ENCODE measurements at regions not wholly inside any gene's neighbourhood (a gene's known extent, or its start where the extent isn't known, plus 50 kb on each side); places are given as distances from the start of the nearest gene placed in this dataset.

DNA sequence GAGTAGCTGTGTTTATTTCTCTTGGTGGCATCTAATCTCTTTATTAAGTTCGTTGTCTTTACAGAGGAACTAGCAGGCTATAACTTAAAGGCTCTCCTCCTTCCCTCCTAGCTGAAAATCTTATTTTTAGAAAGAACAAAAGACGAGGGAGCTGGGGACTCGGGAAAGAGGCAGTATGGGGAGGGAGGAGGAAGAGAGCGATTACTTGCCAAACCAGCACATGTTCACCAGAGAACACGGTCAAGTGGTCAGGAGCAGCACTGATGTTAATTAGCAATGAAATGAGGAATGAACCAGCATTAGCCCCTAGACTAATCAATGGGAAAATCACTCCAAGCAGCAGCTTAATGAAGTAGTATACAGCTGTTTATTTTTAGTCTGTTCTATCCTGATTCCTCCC, 171.3 kb upstream of the ESRRG start:
- intact Hi-C loops (cut with DNase I): no loop called here
- DNase-seq: no peak

DNA sequence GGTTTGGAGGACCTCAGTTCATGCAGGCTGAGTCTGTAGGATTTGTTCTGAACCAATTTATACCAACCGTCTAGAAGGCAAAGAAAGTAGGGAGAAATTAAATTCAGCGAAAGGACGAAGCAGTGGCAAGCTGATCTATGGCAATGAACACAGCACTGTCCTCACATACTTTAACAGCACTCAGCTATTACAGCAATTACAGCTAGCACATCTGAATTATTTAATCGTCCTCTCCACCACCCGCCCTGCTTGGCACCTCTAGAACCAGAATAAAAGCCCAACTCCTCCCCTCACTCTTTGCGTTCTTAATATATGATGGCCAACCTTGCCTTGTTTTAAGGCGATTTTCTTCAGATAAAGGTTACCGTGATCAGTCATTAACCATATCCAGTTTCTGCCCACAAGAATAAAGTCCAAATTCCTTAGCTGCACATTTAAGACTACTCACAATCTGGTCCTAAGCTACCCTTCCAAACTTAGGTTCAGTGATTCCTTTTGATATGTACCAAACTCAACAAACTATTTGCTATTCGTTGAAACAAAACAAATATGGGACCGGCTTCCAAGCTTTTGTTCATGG, 169.4 kb upstream of the ESRRG start:
- 81 to 86% methylated on average over 10 of the region's 10 CpGs for WGBS, 2 donors
- Histone ChIP-seq H3K4me1 (ENCODE audit: control insufficient read depth in 1 of 2, insufficient read depth in 2 of 2, low read length in 2 of 2) (no peaks in the 10 kb centered on the region), H3K27ac (ENCODE audit: low read depth in 1 of 2, low read length in 2 of 2) (no peak overlapping the region), H3K36me3 (ENCODE audit: control insufficient read depth in 1 of 2, insufficient read depth in 2 of 2, low read length in 1 of 2) (no peaks in the 10 kb centered on the region), H3K9me3 (ENCODE audit: control insufficient read depth, low read length) (no peaks in the 10 kb centered on the region), H3K27me3 (ENCODE audit: control insufficient read depth in 1 of 2, insufficient read depth in 2 of 2, low read length in 1 of 2) (peaks cover 0 to 3% of the 10 kb centered on the region in 2 donors), H3K4me3 (ENCODE audit: low read length in 2 of 2) (no peak overlapping the region)
- intact Hi-C loops (cut with DNase I): no loop called here
- DNase-seq (no peak), ATAC-seq (ENCODE audit: low FRiP score) (no peak)

More for the DNA sequence above, 171.3 kb upstream of the ESRRG start:
- H3K9me3 ChIP-seq (ENCODE audit: control insufficient read depth, low read length): peaks cover 1% of the 10 kb centered on the region
- no peak overlapping the region for H3K27ac ChIP-seq (ENCODE audit: low read depth in 1 of 2, low read length in 2 of 2)
- no peak for ATAC-seq (ENCODE audit: low FRiP score)
- WGBS, 2 donors: 10 to 20% methylated on average over 5 of the region's 5 CpGs
- no peaks in the 10 kb centered on the region for H3K4me1 ChIP-seq (ENCODE audit: control insufficient read depth in 1 of 2, insufficient read depth in 2 of 2, low read length in 2 of 2)
- no peak overlapping the region for H3K4me3 ChIP-seq (ENCODE audit: low read length in 2 of 2)
- no peaks in the 10 kb centered on the region for H3K36me3 ChIP-seq (ENCODE audit: control insufficient read depth in 1 of 2, insufficient read depth in 2 of 2, low read length in 1 of 2)
- peaks cover 0 to 1% of the 10 kb centered on the region in 2 donors for H3K27me3 ChIP-seq (ENCODE audit: control insufficient read depth in 1 of 2, insufficient read depth in 2 of 2, low read length in 1 of 2)

DNA sequence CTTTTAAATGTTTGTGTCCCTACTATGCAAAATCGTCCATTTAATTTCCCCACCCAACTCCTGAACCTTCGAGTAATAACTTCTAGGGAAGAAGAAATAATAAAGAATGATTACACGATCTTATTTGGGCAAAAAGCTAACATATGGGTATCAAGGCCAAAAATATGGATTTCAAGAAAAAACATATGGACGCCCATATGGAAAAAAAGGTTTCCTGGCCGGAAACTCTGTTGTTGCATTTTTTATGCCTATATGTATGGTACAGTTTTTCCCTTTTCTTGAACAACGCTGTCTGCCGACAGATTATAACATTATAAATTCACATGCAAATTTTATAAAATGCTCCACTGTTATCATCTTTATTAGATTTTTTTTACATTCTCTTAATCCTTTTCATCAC, 167.6 kb upstream of the ESRRG start:
- H3K27ac ChIP-seq (ENCODE audit: low read depth in 1 of 2, low read length in 2 of 2): no peak overlapping the region
- intact Hi-C loops (cut with DNase I): no loop called here
- no peaks in the 10 kb centered on the region for H3K36me3 ChIP-seq (ENCODE audit: control insufficient read depth in 1 of 2, insufficient read depth in 2 of 2, low read length in 1 of 2)
- ATAC-seq (ENCODE audit: low FRiP score) (no peak), DNase-seq (no peak)
- H3K9me3 ChIP-seq (ENCODE audit: control insufficient read depth, low read length): no peaks in the 10 kb centered on the region
- peaks cover 0 to 3% of the 10 kb centered on the region in 2 donors for H3K27me3 ChIP-seq (ENCODE audit: control insufficient read depth in 1 of 2, insufficient read depth in 2 of 2, low read length in 1 of 2)
- no peaks in the 10 kb centered on the region for H3K4me1 ChIP-seq (ENCODE audit: control insufficient read depth in 1 of 2, insufficient read depth in 2 of 2, low read length in 2 of 2)
- H3K4me3 ChIP-seq (ENCODE audit: low read length in 2 of 2): no peak overlapping the region
- WGBS, 2 donors: 82 to 86% methylated on average over 7 of the region's 7 CpGs

DNA sequence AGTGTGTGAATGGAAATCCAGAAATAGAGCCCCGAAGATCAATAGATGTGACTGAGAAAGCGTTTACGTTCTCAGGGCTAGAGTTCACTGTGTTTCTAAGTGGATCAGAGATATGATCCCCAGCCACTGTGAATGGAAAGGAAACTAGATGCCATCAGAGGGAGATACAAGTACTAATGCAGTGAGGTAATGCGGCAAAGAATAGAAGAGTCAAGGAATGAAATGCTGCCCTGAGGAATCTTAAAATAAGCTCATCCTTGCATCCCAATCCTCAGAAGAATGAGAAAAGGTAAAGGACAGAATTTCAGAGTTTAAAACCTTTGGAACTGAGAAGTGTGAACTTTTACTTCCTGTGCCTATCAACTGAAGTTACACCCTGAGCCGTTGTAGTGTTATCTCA, 165.5 kb upstream of the ESRRG start:
- Histone ChIP-seq H3K4me3 (ENCODE audit: low read length in 2 of 2) (no peak overlapping the region), H3K27me3 (ENCODE audit: control insufficient read depth in 1 of 2, insufficient read depth in 2 of 2, low read length in 1 of 2) (peaks cover 0 to 3% of the 10 kb centered on the region in 2 donors), H3K9me3 (ENCODE audit: control insufficient read depth, low read length) (no peaks in the 10 kb centered on the region), H3K27ac (ENCODE audit: low read depth in 1 of 2, low read length in 2 of 2) (no peak overlapping the region), H3K4me1 (ENCODE audit: control insufficient read depth in 1 of 2, insufficient read depth in 2 of 2, low read length in 2 of 2) (no peaks in the 10 kb centered on the region), H3K36me3 (ENCODE audit: control insufficient read depth in 1 of 2, insufficient read depth in 2 of 2, low read length in 1 of 2) (no peaks in the 10 kb centered on the region)
- WGBS, 2 donors: 61 to 65% methylated on average over 5 of the region's 5 CpGs
- no peak for DNase-seq
- intact Hi-C loops (cut with DNase I): no loop called here
- no peak for ATAC-seq (ENCODE audit: low FRiP score)

DNA sequence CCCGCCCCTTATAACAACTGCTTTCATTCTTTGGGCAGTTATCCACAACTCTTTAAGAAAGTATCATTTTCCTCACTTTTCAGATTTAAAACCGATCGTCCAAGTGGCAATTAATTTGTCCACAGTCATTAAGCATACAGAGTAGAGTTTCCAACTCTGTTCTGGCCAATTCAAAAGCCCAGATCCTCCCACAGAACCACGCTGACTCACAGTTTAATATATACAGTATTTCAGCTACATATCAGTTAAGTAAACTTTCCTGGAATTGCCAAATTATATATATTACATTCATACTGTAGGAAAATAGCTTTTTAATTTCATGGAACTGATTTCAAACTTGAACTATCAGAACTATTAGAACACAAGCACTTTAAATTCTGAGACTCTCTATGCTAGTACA, 163.8 kb upstream of the ESRRG start:
- no peak for ATAC-seq (ENCODE audit: low FRiP score)
- Histone ChIP-seq H3K27ac (ENCODE audit: low read depth in 1 of 2, low read length in 2 of 2) (no peak overlapping the region), H3K36me3 (ENCODE audit: control insufficient read depth in 1 of 2, insufficient read depth in 2 of 2, low read length in 1 of 2) (no peaks in the 10 kb centered on the region), H3K27me3 (ENCODE audit: control insufficient read depth in 1 of 2, insufficient read depth in 2 of 2, low read length in 1 of 2) (peaks cover 0 to 2% of the 10 kb centered on the region in 2 donors), H3K9me3 (ENCODE audit: control insufficient read depth, low read length) (no peaks in the 10 kb centered on the region), H3K4me1 (ENCODE audit: control insufficient read depth in 1 of 2, insufficient read depth in 2 of 2, low read length in 2 of 2) (no peaks in the 10 kb centered on the region), H3K4me3 (ENCODE audit: low read length in 2 of 2) (no peak overlapping the region)
- 63 to 64% methylated on average over 4 of the region's 4 CpGs for WGBS, 2 donors
- intact Hi-C loops (cut with DNase I): no loop called here
- no peak for DNase-seq

DNA sequence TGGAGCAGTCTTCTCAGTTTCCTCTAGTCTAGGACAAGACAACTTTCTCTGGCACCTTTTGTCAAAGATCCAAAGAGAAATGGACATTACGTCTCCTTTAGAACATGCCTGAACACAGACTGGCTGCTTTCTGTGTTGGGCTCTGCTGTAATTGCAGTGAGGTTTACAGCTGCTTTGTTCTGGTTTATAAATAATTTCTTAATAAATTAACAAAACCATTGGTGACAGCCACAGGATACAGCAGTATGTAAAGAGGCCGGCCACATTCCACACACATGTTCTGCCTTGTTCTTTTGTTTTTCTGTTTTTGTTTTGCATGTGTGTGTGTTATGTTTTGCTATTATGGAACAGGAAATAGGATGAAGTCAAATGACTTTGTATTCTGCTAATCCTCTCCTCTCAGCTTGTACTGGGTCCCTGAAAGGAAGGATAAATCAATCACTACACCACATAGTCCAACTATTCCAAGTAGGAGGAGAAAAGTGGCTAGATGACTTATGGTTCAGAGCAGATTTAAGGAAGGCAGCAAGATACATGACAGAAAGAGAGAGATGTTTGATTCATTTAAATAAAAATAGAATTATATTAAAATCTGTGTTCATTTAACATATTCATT, 161.5 kb upstream of the ESRRG start:
- peaks cover 0 to 2% of the 10 kb centered on the region in 2 donors for H3K27me3 ChIP-seq (ENCODE audit: control insufficient read depth in 1 of 2, insufficient read depth in 2 of 2, low read length in 1 of 2)
- no peak for DNase-seq
- H3K9me3 ChIP-seq (ENCODE audit: control insufficient read depth, low read length): no peaks in the 10 kb centered on the region
- H3K4me3 ChIP-seq (ENCODE audit: low read length in 2 of 2): no peak overlapping the region
- H3K36me3 ChIP-seq (ENCODE audit: control insufficient read depth in 1 of 2, insufficient read depth in 2 of 2, low read length in 1 of 2): no peaks in the 10 kb centered on the region
- no peaks in the 10 kb centered on the region for H3K4me1 ChIP-seq (ENCODE audit: control insufficient read depth in 1 of 2, insufficient read depth in 2 of 2, low read length in 2 of 2)
- WGBS, 2 donors: 44 to 47% methylated on average over 2 of the region's 2 CpGs
- no peak overlapping the region for H3K27ac ChIP-seq (ENCODE audit: low read depth in 1 of 2, low read length in 2 of 2)
- intact Hi-C loops (cut with DNase I): no loop called here
- no peak for ATAC-seq (ENCODE audit: low FRiP score)

DNA sequence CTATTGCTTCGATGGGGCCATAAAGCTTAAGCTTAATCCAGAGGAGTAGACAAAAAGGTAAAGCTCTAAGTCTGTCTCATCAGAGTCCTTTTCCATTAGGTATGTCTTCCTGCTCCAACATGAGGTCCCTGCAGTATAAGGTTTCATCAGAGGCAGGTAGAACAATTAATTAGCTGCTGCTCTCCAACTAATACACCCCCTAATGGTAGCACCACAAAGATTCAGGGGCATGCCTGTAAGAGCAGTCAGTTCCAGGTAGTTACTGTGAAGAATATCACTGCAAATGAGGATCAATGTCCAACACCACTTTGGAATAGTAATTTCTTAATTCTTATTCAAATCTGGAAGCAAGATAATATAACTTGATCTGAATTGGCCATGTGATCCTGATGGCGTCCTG, 160.3 kb upstream of the ESRRG start:
- 85 to 91% methylated on average over 2 of the region's 2 CpGs for WGBS, 2 donors
- no peak for ATAC-seq (ENCODE audit: low FRiP score)
- Histone ChIP-seq H3K36me3 (ENCODE audit: control insufficient read depth in 1 of 2, insufficient read depth in 2 of 2, low read length in 1 of 2) (no peaks in the 10 kb centered on the region), H3K4me3 (ENCODE audit: low read length in 2 of 2) (no peak overlapping the region), H3K9me3 (ENCODE audit: control insufficient read depth, low read length) (no peaks in the 10 kb centered on the region), H3K27me3 (ENCODE audit: control insufficient read depth in 1 of 2, insufficient read depth in 2 of 2, low read length in 1 of 2) (no peaks in the 10 kb centered on the region), H3K4me1 (ENCODE audit: control insufficient read depth in 1 of 2, insufficient read depth in 2 of 2, low read length in 2 of 2) (no peaks in the 10 kb centered on the region), H3K27ac (ENCODE audit: low read depth in 1 of 2, low read length in 2 of 2) (no peak overlapping the region)
- DNase-seq: no peak
- intact Hi-C loops (cut with DNase I): no loop called here

DNA sequence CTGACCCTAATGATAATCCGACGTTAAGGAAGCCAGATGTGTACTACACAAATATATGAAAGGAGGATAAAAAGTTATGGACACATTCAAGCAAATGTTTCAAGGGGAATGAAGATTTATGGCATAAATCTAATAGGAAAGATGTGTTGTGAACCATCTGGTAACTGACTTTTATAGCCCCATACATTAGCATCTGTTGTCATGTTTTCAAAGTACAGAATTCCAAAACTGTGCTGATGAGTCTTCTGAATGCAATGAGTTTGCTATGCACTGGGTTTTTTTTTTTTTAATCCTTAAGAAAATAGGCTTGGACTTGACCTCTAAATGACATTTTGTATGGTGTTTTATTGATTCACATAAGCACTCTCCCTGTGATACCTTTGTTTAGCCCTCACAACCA, 158.5 kb upstream of the ESRRG start:
- intact Hi-C loops (cut with DNase I): no loop called here
- no peaks in the 10 kb centered on the region for H3K36me3 ChIP-seq (ENCODE audit: control insufficient read depth in 1 of 2, insufficient read depth in 2 of 2, low read length in 1 of 2)
- ATAC-seq (ENCODE audit: low FRiP score) (no peak), DNase-seq (no peak)
- peaks cover 2% of the 10 kb centered on the region for H3K9me3 ChIP-seq (ENCODE audit: control insufficient read depth, low read length)
- WGBS, 2 donors: 86 to 87% methylated on average over 2 of the region's 2 CpGs
- no peak overlapping the region for H3K4me3 ChIP-seq (ENCODE audit: low read length in 2 of 2)
- no peak overlapping the region for H3K27ac ChIP-seq (ENCODE audit: low read depth in 1 of 2, low read length in 2 of 2)
- H3K27me3 ChIP-seq (ENCODE audit: control insufficient read depth in 1 of 2, insufficient read depth in 2 of 2, low read length in 1 of 2): no peaks in the 10 kb centered on the region
- no peaks in the 10 kb centered on the region for H3K4me1 ChIP-seq (ENCODE audit: control insufficient read depth in 1 of 2, insufficient read depth in 2 of 2, low read length in 2 of 2)

DNA sequence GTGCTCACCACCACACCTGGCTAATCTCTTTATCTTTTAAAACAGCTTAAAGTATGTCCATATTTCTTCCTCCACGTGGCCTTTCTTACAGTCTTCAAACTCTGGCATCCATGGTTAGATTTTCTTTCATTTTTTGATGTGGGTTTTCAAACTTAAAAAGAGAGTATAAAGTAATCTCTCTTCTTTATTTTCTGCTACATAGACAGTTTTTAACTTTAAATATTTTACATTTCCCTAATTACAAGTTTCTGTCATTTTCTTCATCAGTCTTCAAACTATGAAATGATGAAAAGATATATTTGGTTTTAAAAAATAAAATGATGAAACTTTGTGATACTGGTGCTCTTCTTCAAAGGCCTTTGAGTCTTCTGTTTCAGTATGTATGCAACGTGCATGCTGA, 143.5 kb upstream of the ESRRG start:
- Histone ChIP-seq H3K4me1 (ENCODE audit: control insufficient read depth in 1 of 2, insufficient read depth in 2 of 2, low read length in 2 of 2) (no peaks in the 10 kb centered on the region), H3K27me3 (ENCODE audit: control insufficient read depth in 1 of 2, insufficient read depth in 2 of 2, low read length in 1 of 2) (no peaks in the 10 kb centered on the region), H3K9me3 (ENCODE audit: control insufficient read depth, low read length) (no peaks in the 10 kb centered on the region), H3K4me3 (ENCODE audit: low read length in 2 of 2) (no peak overlapping the region), H3K36me3 (ENCODE audit: control insufficient read depth in 1 of 2, insufficient read depth in 2 of 2, low read length in 1 of 2) (no peaks in the 10 kb centered on the region), H3K27ac (ENCODE audit: low read depth in 1 of 2, low read length in 2 of 2) (no peak overlapping the region)
- intact Hi-C loops (cut with DNase I): no loop called here
- no peak for ATAC-seq (ENCODE audit: low FRiP score)
- no peak for DNase-seq
- 49 to 53% methylated on average over 2 of the region's 2 CpGs for WGBS, 2 donors

Data from aorta (tissue), 5 donors.